Pulmonary artery endothelial cell (primary cell): ENCODE measurements at regions not wholly inside any gene's neighbourhood (a gene's known extent, or its start where the extent isn't known, plus 50 kb on each side); places are given as distances from the start of the nearest gene placed in this dataset.
"Not testable (repeated sequence)": the region's sequence is repeated elsewhere in the genome, so short reads cannot be mapped to it uniquely, and the experiment has no call there.

Experiments
- DNase-seq: peaks from one replicate; pipeline ENCODE4 v3.0.0-alpha.2; 2011; ENCODE audit warnings: low read depth, low spot score

- no peak for DNase-seq
Observed at GRCh38 chrX:129361576-129361975, 161.7 kb downstream of the SMARCA1 start.

DNA sequence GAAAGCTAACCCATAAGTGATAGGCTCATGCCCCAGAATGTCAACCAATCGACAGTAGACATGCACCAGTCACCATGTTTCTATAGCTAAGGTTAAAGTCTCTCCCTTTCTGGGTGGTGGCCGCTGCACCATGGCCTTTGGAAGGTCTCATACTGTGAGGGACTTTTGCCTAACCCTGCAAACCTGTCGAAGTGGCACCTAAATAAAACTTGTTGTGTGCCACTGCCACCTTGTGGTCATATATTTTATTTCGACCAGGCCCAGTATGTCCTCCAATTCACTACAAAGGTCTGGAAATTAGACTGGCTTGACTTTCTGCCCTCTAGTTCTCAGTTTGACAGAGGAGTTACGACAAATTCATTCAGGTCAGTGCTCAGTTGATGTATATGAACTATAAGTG is 163.1 kb downstream of the SMARCA1 start:
- DNase-seq: peak; percentile 22

- DNase-seq: no peak
Observed at GRCh38 chrX:129359269-129359668, 164.0 kb downstream of the SMARCA1 start.

- DNase-seq: not testable (repeated sequence)
Observed at GRCh38 chrX:129357428-129357827, 165.9 kb downstream of the SMARCA1 start.

DNA sequence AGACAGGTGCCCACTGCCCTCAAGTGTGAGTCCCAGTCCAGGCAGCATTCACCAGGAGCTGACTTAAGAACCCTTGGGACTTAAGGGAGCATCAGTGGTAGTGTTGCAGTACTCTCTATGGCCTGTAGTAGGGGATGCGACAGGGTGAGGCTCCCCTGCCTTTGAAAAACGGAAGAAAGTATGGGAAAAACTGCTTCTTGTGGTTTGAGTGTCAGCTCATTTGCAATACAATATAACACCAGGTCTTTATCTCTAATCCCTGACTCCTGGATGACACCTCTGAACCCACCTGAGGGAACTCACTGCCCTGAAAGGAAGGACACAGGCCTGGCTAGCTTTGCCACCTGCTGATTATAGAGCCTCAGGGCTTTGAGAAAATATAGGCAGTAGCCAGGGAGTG is 176.0 kb downstream of the SMARCA1 start:
- DNase-seq: no peak

- no peak for DNase-seq
Observed at GRCh38 chrX:129346574-129346973, 176.7 kb downstream of the SMARCA1 start.

- DNase-seq: not testable (repeated sequence)
Observed at GRCh38 chrX:129337264-129337663, 186.0 kb downstream of the SMARCA1 start.

- DNase-seq: no peak
Observed at GRCh38 chrX:129323115-129323514, 200.2 kb downstream of the SMARCA1 start.

DNA sequence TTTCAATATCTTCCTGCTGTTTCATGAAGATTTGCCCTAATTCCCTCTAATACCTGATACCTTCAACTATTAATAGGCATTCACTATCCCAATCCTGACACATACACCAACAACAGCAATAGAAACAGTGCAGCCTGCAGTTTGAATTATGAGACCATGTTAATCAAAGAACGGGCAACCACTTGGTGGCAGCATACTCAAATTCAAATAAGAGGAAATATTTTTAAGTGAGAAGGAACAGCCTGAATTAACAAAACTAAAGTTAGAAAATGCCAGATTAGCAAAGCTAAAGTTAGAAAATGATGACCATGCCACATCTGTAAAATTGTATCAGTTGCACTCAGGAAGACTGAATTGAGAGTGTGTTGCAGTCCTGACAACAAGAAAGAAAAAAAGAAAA is 204.9 kb downstream of the SMARCA1 start:
- DNase-seq: no peak

DNA sequence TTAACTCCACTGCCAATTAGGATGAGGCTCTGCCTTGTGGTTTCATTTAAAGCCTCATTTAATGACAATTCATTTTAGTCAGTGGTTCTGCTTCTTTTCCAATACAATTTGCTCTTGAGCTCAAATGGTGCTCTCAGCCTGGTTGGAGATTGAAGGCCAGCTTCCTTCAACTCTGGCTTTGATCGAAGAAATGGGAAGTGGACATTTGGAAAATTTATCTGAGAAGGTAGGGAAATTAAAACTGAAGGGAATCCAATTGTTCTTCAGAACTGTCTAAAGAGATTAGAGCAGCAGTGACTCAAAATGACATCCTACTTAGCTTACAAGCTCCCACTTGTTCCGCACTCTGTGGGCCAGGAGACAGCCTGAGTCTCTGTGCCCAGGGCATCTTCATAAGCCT is 206.8 kb downstream of the SMARCA1 start:
- DNase-seq: no peak

GRCh38 chrX:129310000-129310399 is 213.3 kb downstream of the SMARCA1 start:
- DNase-seq: no peak

- DNase-seq: no peak
Observed at GRCh38 chrX:129262912-129263311, 260.4 kb downstream of the SMARCA1 start.

GRCh38 chrX:129255516-129255915 is 267.8 kb downstream of the SMARCA1 start:
- not testable (repeated sequence) for DNase-seq

DNA sequence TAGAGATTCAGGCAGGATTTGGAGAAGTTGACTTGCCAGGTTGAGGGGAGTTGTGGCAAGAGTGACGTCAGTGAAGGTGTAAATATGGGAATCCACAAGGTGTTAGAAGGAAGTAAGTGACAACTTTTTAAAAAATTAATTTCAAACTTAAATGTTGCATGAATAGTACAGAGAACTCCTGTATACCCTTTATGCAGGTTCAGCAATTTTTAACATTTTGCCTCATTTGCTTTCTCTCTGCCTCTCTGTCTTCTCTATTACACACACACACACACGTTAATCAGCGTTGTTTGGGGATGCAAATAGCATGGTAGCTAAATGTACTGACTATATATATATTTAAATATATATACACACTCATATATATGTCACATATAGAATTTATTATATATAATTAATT is 273.7 kb downstream of the SMARCA1 start:
- DNase-seq: no peak

- DNase-seq: no peak
Observed at GRCh38 chrX:129247642-129248041, 275.6 kb downstream of the SMARCA1 start.

GRCh38 chrX:129239371-129239770 is 283.9 kb downstream of the SMARCA1 start:
- no peak for DNase-seq

- DNase-seq: no peak
Observed at GRCh38 chrX:129238011-129238410, 285.3 kb downstream of the SMARCA1 start.

DNA sequence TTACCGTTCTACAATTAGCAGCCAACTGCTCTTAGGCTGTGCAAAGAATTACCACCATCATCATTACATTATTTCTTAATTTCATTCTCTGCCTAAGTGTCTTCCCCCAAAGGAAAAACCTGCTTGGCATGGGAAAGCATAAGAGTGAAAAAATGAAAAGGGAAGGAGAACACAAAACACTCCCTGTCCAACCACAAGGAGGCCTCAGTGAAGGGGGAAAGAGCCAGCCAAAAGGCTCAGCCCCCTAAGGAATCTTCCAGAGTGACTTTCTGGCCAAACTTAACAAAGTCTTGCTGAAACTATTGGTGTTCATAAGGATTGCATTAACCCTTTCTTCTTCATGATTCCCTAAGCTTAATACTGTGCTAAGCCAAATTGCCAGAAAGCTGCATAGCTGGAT is 287.4 kb downstream of the SMARCA1 start:
- no peak for DNase-seq

DNA sequence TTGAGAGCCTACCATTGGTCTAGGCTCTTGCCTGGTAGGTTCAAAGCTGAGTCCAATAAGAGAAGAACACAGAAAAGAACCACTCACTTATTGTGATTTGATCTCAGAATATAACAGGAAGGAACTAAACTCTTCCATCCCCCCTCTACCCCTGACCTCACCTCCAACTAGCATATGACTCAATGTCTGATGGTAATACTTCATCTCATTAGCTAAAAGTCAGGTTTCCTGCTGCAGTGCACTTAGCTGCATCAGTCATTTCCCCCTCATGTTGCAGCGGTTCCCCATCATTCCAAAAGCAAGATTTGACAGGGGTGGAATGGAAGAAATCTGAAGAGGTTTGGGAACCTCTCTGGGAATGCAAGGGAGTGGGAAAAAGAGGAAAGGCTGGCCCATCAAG is 289.5 kb downstream of the SMARCA1 start:
- DNase-seq: no peak

DNA sequence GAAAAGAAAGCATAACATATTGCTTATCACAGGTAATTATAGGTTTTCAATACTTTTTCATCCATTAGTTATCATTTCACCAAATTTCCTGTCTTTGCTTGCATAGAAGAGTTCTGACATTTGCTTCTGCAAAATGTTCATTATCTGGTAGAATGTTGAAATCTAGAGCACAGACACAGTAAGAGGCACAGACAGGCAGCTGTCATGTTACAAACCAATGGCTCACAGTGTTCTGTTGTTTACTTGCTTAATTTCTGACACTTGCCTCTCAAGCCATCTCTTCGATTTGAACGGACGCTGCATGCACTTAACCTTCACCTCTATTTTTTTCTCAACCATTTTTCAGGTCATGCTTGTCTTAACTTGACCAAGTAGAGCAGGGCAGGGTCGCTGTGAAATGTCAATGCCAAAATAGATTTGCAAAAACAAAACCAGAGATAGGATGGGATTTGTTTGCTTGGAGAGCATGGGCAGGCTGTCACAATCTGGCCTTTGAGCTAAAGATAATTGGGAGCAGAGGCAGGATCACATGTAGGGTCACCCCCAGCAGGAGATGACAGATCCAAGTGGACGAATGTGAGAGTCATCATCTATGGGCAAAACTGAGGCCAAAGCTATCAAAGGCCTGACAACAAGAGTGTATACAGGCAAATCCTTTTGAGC is 292.3 kb downstream of the SMARCA1 start:
- DNase-seq: no peak

- no peak for DNase-seq
Observed at GRCh38 chrX:129230168-129230567, 293.1 kb downstream of the SMARCA1 start.

- no peak for DNase-seq
Observed at GRCh38 chrX:129227366-129227765, 295.9 kb downstream of the SMARCA1 start.

DNA sequence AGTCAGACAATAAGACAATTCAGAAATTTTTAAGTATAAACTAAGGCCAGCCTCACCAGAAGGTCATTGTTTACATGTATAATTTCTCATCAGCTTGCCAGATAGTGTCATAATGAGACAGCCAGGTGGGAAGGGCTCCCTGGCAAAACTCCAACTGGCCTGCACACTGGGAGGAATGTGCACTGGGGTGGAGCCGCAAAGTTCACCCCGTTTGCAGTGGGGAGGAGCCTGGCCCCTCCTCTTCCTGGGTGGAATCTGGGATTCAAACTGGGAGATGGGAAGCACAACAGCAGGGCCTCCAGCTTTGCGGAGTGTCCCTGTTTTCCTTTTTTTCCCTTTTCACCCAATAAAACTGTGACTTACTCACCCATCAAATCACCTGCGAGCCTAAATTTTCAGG is 329.9 kb downstream of the SMARCA1 start:
- no peak for DNase-seq

- no peak for DNase-seq
Observed at GRCh38 chrX:129188231-129188630, 335.1 kb downstream of the SMARCA1 start.
